ENCODE measurements at regions not wholly inside any gene's neighbourhood (a gene's known extent, or its start where the extent isn't known, plus 50 kb on each side); places are given as distances from the start of the nearest gene placed in this dataset.
"Not testable (repeated sequence)": the region's sequence is repeated elsewhere in the genome, so short reads cannot be mapped to it uniquely, and the experiment has no call there.

DNA sequence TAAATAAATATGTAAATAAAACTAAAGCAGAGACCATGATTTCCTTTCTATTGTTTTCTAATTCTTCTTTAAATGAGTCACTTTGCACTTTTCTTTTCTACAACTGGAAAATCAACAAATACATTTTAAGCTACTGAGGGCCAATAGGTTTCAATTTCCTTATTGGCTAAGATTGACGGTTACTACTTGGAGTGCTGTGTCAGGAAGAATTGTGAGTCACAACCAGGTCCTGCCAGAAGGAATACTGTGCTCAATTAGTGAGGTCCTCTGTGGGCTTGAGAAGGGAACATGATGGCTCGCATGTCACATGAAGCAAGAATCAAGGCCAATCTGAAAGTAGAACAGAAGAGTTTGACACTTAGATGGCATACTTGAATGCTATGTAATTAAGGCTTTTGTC, 110.8 kb downstream of the HMHB1 start:
- H3K4me3 Mint-ChIP-seq = no peak overlapping the region
- no peak for ATAC-seq (replicated peaks)
- H3K27me3 Mint-ChIP-seq = no peaks in the 10 kb centered on the region
- H3K36me3 Mint-ChIP-seq (ENCODE audit: low read depth) = no peaks in the 10 kb centered on the region
- no peaks in the 10 kb centered on the region for H3K4me1 Mint-ChIP-seq
- no peak overlapping the region for H3K27ac Mint-ChIP-seq
- no peaks in the 10 kb centered on the region for H3K9me3 Mint-ChIP-seq

DNA sequence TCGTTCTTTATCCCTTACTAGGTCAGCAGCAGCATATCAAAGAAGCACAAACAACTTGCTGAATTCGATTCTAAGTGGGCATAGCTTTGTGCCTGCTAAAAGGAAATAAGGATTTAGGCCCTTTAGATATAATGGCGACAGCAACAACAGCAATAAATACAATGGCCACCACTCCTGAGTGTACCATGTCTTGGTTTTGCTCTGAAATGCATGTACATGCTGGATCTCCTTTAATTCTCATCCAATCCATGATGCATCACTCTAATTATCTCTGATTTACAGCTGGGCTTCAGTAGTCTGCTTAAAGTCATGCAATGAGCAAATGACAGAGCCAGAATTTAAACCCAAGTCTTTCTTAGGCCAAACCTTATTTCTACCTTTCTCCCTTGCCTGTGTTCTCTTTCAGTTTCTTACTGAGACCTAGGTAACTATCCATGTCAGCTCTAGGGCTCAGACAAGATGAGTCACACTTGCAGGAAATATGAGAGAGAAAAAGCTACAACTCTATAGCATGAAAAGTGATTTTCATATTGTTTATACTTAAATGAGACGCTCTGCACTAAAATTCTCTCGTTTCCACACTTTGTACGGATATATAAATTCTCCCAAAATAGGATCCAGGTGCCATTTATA, 111.8 kb downstream of the HMHB1 start:
- Mint-ChIP-seq H3K36me3 (ENCODE audit: low read depth) (no peaks in the 10 kb centered on the region), H3K9me3 (no peaks in the 10 kb centered on the region), H3K27me3 (no peaks in the 10 kb centered on the region), H3K27ac (no peak overlapping the region), H3K4me1 (no peaks in the 10 kb centered on the region), H3K4me3 (no peak overlapping the region)
- ATAC-seq (replicated peaks) = peak; percentile 59

DNA sequence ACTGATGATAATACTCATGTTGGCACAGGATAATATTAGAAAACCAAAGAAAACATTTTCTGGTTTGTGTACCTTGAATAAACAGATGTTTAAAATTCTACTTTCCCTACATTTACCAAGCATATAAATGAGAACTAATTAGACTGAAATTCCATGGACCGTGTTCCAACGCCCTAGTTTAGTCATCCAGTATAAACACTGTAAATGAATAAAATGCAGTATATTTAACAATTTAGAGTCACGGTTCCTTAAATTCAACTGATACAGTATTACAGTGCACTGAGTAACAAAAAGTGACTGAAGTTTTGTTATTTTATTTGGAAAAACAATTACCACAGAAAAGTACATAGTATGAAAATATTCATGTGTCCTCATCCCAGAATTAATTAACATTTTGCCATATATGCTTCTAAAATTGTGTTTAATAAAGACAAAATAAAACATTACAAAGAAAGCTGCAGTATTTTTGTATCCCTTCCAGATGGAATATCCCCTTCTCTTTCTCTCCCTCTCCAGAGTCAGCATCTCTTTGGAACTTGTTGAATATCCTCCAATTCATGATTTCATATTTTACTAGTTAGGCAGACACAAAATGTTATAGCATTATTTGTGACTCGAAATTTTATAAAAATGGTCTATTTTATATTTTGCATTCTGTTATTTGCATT, 112.5 kb downstream of the HMHB1 start:
- Mint-ChIP-seq H3K36me3 (ENCODE audit: low read depth) (no peaks in the 10 kb centered on the region), H3K27me3 (no peaks in the 10 kb centered on the region), H3K4me3 (no peak overlapping the region), H3K9me3 (no peaks in the 10 kb centered on the region), H3K27ac (no peak overlapping the region), H3K4me1 (no peaks in the 10 kb centered on the region)
- no peak for ATAC-seq (replicated peaks)

DNA sequence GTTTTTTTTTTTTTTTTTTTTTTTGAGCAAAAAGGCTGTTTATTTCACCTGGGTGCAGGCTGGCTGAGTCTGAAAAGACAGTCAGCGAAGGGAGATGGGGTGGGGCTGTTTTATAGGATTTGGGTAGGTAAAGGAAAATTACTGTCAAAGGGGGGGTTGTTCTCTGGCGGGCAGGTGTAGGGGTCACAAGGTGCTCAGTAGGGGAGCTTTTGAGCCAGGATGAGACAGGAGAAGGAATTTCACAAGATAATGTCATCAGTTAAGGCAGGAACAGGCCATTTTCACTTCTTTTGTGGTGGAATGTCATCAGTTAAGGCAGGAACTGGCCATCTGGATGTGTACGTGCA, 113.0 kb downstream of the HMHB1 start:
- not testable (repeated sequence) for H3K27me3 Mint-ChIP-seq; H3K27ac Mint-ChIP-seq; ATAC-seq (replicated peaks); H3K36me3 Mint-ChIP-seq (ENCODE audit: low read depth); H3K4me3 Mint-ChIP-seq; H3K4me1 Mint-ChIP-seq; H3K9me3 Mint-ChIP-seq

DNA sequence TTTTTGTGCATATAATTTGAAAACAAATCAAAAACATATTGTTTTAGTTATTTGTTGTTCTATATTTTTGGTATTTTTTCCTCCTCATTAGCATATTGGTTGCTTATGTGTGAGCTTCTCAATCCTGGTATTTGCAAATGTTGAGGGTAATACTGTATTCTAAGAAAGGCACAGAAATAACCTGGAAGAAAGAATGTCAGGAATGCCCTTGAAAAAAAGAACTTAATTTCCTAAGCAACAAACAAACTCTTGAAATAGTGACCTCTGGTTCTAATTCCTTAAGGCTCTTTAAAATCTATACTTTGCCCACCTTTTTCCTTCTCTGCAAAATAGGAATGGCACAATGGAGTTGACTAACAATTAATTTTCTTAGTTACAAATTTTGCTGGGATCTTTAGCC, 117.5 kb downstream of the HMHB1 start:
- Mint-ChIP-seq H3K4me1 (no peaks in the 10 kb centered on the region), H3K27ac (no peak overlapping the region), H3K27me3 (peaks cover 6% of the 10 kb centered on the region), H3K36me3 (ENCODE audit: low read depth) (no peaks in the 10 kb centered on the region), H3K9me3 (peaks cover 4% of the 10 kb centered on the region), H3K4me3 (no peak overlapping the region)
- no peak for ATAC-seq (replicated peaks)

DNA sequence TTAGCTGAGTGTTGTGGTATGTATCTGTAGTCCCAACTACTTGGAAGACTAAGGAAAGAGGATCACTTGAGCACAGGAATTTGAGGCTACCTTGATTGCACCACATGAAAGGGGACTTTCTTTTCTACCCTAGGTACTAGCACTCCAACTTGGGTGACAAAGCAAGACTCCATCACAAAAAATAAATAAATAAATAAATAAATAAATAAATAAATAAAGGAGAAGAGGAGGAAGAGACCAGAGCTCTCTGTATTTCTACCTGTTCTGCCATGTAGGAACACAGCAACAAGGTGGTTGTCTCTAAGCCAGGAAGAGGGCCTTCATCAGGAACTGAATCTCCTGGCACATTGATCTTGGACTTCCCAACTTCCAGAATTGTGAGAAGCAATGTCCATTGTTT, 118.6 kb downstream of the HMHB1 start:
- no peak for ATAC-seq (replicated peaks)
- no peak overlapping the region for H3K4me3 Mint-ChIP-seq
- H3K27ac Mint-ChIP-seq = no peak overlapping the region
- H3K4me1 Mint-ChIP-seq = no peaks in the 10 kb centered on the region
- H3K9me3 Mint-ChIP-seq = peaks cover 7% of the 10 kb centered on the region
- peaks cover 6% of the 10 kb centered on the region for H3K27me3 Mint-ChIP-seq
- H3K36me3 Mint-ChIP-seq (ENCODE audit: low read depth) = no peaks in the 10 kb centered on the region

- Mint-ChIP-seq H3K4me1 (no peaks in the 10 kb centered on the region), H3K4me3 (no peak overlapping the region), H3K27ac (no peak overlapping the region), H3K27me3 (peaks cover 6% of the 10 kb centered on the region), H3K9me3 (peaks cover 12% of the 10 kb centered on the region), H3K36me3 (ENCODE audit: low read depth) (no peaks in the 10 kb centered on the region)
- ATAC-seq (replicated peaks) = no peak
These were observed 119.5 kb downstream of the HMHB1 start for GRCh38 chr5:143931476-143931875.

DNA sequence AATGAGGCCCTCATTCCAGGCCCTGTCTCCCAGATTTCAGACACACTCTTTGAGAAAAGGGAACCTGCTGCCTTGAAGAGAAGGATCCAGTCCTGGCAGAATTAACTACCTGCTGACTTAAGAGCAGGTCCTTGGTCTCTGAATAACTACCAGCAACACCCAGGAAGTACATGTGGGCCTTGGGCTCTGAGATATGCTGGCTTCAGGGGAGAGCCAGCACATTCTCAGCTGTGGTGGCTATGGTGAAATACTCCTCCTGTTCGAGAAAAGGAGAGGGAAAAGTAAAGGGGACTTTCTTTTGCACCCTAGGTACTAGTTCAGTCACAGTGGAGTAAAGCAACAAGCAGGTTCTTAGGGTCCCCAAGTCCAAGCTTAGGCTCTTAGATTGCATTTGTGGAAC, 120.0 kb downstream of the HMHB1 start:
- H3K27ac Mint-ChIP-seq = no peak overlapping the region
- H3K27me3 Mint-ChIP-seq = peaks cover 6% of the 10 kb centered on the region
- H3K36me3 Mint-ChIP-seq (ENCODE audit: low read depth) = no peaks in the 10 kb centered on the region
- H3K9me3 Mint-ChIP-seq = peaks cover 12% of the 10 kb centered on the region
- no peak overlapping the region for H3K4me3 Mint-ChIP-seq
- no peaks in the 10 kb centered on the region for H3K4me1 Mint-ChIP-seq
- ATAC-seq (replicated peaks) = no peak

GRCh38 chr5:143932584-143932983, 120.6 kb downstream of the HMHB1 start:
- H3K4me3 Mint-ChIP-seq = no peak overlapping the region
- H3K4me1 Mint-ChIP-seq = no peaks in the 10 kb centered on the region
- H3K27me3 Mint-ChIP-seq = peaks cover 6% of the 10 kb centered on the region
- H3K36me3 Mint-ChIP-seq (ENCODE audit: low read depth) = no peaks in the 10 kb centered on the region
- no peak for ATAC-seq (replicated peaks)
- H3K9me3 Mint-ChIP-seq = peaks cover 12% of the 10 kb centered on the region
- H3K27ac Mint-ChIP-seq = no peak overlapping the region

DNA sequence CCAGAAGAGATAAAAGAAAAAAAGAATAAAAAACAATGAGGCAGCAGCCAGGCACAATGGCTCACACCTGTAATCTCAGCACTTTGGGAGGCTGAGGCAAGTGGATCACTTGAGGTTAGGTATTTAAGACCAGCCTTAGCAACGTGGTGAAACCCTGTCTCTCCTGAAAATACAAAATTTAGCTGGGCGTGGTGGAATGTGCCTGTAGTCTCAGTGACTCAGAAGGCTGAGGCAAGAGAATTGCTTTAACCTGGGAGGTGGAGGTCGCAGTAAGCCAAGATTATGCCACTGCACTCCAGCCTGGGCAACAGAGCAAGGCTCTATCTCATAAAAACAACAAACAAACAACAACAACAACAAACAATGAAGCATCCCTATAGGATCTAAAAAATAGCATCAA, 121.5 kb downstream of the HMHB1 start:
- Mint-ChIP-seq H3K4me3 (no peak overlapping the region), H3K4me1 (no peaks in the 10 kb centered on the region), H3K27me3 (peaks cover 6% of the 10 kb centered on the region), H3K27ac (no peak overlapping the region), H3K36me3 (ENCODE audit: low read depth) (no peaks in the 10 kb centered on the region), H3K9me3 (peaks cover 12% of the 10 kb centered on the region)
- ATAC-seq (replicated peaks) = no peak

DNA sequence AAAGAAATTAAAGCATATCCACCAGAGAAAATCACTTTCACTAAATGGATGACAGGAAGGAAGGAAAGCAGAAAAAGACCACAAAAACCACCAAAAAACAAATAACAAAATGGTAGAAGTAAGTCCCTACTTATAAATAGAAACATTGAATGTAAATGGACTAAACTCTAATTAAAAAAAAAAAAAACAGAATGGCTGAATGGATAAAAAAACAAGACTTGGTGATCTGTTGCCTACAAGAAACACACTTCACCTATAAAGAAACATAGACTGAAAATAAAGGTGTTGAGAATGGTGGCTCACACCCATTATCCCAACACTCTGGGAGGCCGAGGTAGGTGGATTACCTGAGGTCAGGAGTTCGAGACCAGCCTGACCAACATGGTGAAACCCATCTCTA, 122.9 kb downstream of the HMHB1 start:
- ATAC-seq (replicated peaks) = no peak
- Mint-ChIP-seq H3K36me3 (ENCODE audit: low read depth) (no peaks in the 10 kb centered on the region), H3K4me1 (no peaks in the 10 kb centered on the region), H3K27ac (no peak overlapping the region), H3K4me3 (no peak overlapping the region), H3K9me3 (peaks cover 16% of the 10 kb centered on the region), H3K27me3 (peaks cover 6% of the 10 kb centered on the region)

DNA sequence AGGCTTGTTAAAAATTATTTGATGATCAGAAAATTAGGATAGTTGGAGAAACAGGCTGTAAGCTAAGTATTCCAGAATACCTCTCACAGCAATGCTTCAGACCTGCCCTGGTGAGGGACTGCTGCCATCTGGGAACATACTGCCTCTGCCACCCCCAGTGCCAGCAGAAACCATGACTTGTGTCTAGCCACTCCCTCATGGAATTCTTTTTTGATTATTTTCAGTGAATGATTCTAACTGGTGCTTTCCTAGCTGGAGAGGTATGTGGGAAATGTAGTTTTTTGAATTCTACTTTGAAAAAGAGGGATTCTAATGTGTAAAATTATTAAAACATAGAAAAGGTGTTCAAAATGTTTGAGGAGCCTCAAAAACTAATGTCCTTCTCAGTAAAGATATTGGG, 126.3 kb downstream of the HMHB1 start:
- H3K9me3 Mint-ChIP-seq = peaks cover 16% of the 10 kb centered on the region
- ATAC-seq (replicated peaks) = no peak
- no peak overlapping the region for H3K4me3 Mint-ChIP-seq
- H3K36me3 Mint-ChIP-seq (ENCODE audit: low read depth) = no peaks in the 10 kb centered on the region
- H3K4me1 Mint-ChIP-seq = no peaks in the 10 kb centered on the region
- H3K27me3 Mint-ChIP-seq = no peaks in the 10 kb centered on the region
- no peak overlapping the region for H3K27ac Mint-ChIP-seq

GRCh38 chr5:143946837-143947236, 134.9 kb downstream of the HMHB1 start:
- Mint-ChIP-seq H3K36me3 (ENCODE audit: low read depth) (no peaks in the 10 kb centered on the region), H3K9me3 (peaks cover 27% of the 10 kb centered on the region), H3K27me3 (peaks cover 16% of the 10 kb centered on the region), H3K4me3 (no peak overlapping the region), H3K4me1 (no peaks in the 10 kb centered on the region), H3K27ac (no peak overlapping the region)
- no peak for ATAC-seq (replicated peaks)

- no peak overlapping the region for H3K4me3 Mint-ChIP-seq
- H3K27ac Mint-ChIP-seq = no peak overlapping the region
- H3K27me3 Mint-ChIP-seq = peaks cover 16% of the 10 kb centered on the region
- H3K4me1 Mint-ChIP-seq = no peaks in the 10 kb centered on the region
- peaks cover 27% of the 10 kb centered on the region for H3K9me3 Mint-ChIP-seq
- no peak for ATAC-seq (replicated peaks)
- no peaks in the 10 kb centered on the region for H3K36me3 Mint-ChIP-seq (ENCODE audit: low read depth)
These were observed 135.4 kb downstream of the HMHB1 start for GRCh38 chr5:143947313-143947712.

GRCh38 chr5:143952809-143953208, 140.8 kb downstream of the HMHB1 start:
- H3K27me3 Mint-ChIP-seq = peaks cover 16% of the 10 kb centered on the region
- peaks cover 7% of the 10 kb centered on the region for H3K9me3 Mint-ChIP-seq
- H3K4me1 Mint-ChIP-seq = no peaks in the 10 kb centered on the region
- no peak overlapping the region for H3K4me3 Mint-ChIP-seq
- no peak overlapping the region for H3K27ac Mint-ChIP-seq
- no peaks in the 10 kb centered on the region for H3K36me3 Mint-ChIP-seq (ENCODE audit: low read depth)
- ATAC-seq (replicated peaks) = no peak

DNA sequence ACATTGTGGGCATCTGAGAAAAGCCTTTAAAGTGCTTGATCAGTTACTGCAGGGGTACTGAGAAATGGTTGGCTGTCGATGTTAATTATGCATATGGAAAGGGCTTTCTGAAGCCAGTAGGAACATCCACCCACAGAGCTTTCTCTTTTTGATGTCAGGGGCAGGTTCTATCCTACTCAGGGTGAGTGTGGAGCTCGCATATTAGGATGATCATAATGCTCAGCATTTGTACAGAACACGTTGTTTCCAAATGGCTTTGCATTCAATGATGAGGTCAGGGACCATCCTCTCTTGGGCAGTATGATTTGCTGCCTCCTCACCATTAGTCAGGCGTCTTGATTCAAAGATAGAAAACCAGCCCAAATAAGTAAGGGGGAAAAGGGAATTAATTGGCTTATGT, 141.9 kb downstream of the HMHB1 start:
- Mint-ChIP-seq H3K27ac (no peak overlapping the region), H3K27me3 (peaks cover 16% of the 10 kb centered on the region), H3K4me1 (no peaks in the 10 kb centered on the region), H3K4me3 (no peak overlapping the region), H3K36me3 (ENCODE audit: low read depth) (no peaks in the 10 kb centered on the region), H3K9me3 (peaks cover 7% of the 10 kb centered on the region)
- no peak for ATAC-seq (replicated peaks)

All from activated T-helper 17 cell treated with anti-CD3 and anti-CD28 coated beads, Interleukin-2, amount 50 U/mL, for 72 hours (primary cell).